GM12872 (cell line): ENCODE measurements at regions not wholly inside any gene's neighbourhood (a gene's known extent, or its start where the extent isn't known, plus 50 kb on each side); places are given as distances from the start of the nearest gene placed in this dataset.

Source experiments
- TF ChIP-seq, protein P1 (sequence below): IDR thresholded peaks from 3 replicates; pipeline ENCODE4 v1.5.1; 2011; ENCODE audit warnings: low read depth, mild to moderate bottlenecking, low read length, moderate library complexity; ENCODE audit not compliant: insufficient read depth

DNA sequence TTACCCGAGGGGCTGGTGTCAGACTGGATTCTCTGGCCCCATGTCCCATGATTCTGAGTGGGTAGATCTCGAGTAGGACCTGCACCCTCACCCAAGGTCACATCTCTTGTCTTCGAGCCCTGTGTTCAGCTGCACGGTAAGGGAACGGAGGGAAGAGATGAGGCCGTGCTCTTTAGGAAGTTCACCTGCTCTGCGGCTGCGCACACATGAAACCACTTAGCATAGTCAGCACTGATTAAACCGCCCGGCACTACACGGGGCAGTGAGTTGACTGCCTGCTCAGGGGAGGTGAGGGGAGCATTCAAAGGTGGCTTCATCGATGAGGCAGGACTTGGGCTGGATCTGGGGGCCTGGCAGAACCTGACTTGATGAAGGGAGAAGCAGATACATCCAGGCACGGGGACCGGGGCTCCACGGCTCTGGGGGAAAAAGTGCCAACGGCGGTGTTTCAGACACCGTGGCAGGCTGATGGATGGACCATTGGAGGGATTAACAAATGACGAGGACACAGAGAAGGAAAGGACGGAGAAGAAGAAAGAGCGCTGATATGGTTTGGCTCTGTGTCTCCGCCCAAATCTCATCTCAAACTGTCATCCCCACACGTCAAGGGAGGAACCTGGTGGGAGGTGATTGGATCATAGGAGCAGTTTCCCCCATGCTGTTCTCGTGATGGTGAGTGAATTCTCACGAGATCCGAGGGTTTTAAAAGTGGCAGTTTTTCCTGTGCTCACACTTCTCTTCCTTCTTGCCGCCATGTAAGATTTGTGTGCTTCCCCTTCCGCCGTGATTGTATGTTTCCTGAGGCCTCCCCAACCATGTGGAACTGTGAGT is 248.6 kb downstream of the CYP26B1 start:
- TF ChIP-seq, protein P1, sequence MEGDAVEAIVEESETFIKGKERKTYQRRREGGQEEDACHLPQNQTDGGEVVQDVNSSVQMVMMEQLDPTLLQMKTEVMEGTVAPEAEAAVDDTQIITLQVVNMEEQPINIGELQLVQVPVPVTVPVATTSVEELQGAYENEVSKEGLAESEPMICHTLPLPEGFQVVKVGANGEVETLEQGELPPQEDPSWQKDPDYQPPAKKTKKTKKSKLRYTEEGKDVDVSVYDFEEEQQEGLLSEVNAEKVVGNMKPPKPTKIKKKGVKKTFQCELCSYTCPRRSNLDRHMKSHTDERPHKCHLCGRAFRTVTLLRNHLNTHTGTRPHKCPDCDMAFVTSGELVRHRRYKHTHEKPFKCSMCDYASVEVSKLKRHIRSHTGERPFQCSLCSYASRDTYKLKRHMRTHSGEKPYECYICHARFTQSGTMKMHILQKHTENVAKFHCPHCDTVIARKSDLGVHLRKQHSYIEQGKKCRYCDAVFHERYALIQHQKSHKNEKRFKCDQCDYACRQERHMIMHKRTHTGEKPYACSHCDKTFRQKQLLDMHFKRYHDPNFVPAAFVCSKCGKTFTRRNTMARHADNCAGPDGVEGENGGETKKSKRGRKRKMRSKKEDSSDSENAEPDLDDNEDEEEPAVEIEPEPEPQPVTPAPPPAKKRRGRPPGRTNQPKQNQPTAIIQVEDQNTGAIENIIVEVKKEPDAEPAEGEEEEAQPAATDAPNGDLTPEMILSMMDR: no peak

DNA sequence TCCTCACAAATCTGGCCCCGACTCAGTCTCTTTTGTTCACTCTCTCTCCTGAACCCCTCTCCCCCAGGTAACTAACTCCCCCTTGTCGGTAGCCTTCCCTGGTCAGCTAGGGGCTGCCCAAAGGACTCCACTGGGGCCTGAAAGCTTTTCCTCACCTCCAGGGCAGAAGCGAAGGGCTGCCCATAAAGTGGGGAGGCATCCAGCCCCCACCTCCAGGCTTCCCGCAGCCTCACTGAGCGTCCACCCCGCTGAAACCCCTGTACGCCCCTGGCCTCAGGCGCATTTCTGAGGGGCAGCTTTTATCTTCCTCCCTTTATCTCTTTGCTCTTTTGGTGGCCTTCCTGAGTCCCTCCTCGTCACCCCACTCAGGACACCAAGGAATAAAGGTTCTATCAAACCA is 249.3 kb downstream of the CYP26B1 start:
- TF ChIP-seq, protein P1: no peak

DNA sequence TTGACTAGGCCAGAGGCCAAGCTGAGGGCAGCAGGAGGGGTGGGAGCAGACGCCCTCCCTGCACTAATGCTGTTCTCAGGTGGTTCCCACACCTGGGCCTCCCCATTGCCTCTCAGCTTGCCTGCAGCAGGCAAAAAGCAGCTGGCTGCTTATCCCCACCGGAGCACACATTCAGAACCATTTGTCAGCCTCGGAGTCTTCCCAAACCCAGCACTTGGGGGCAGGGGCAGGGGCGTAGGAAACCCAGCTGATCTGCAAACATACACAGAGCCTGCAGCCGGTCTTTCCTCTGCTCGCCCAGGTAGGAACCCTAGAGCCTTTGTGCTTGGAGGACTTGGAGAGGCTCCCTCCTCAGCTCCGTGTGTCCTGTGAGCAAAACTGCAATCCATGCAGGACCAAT is 249.8 kb downstream of the CYP26B1 start:
- TF ChIP-seq, protein P1: no peak

DNA sequence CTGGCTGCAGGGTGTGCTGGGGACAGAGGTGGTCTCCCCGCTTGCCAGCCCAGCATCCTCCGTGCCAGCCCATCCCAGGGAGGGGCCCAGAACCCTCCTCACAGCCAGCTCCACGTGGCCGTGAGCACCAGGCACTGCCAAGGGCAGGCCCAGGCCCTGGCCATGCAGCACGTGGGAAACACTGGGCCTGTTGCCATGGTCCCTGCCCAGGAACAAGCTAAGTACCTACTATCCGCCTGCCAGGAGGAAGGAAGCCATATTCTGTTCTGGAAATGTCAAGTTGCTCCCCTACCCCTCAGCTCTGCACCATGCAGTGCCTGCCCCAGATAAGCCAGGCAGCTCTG is 250.6 kb downstream of the CYP26B1 start:
- TF ChIP-seq, protein P1: no peak

DNA sequence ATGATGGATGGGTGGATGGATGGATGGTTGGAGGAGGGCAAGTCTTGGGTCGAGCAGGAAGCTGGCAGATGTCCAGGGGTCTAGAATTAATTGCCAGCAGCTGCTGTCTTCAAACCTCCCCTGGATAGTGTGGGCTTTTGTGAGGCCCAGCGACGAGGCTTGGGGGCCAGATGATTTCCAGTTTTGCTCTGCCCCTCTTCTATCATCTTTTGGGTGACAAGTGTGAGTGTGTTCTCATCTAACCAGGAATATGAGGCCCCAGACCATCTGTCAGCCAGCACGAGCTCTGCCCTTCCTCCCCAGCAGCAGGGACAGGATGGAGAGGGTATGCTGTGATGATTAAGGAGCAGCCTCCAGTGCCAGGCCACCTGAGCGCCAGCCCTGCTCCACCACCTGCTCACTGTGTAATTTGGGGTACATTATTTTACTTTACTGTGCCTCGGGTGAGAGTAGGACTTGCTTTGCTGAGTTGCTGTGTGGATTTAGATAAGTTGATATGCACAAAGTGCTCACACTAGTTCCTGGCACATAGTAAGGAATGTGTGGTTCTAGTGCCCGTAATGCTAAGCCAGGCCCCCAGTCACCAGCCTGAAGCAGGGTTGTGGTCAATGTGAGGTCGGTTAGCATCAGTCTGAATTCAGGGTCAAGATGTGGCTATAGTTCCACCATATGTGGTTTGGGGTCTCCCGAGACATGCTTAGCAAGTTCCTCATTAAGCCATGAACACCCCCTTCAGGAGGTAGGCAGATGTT is 251.1 kb downstream of the CYP26B1 start:
- TF ChIP-seq, protein P1: no peak

DNA sequence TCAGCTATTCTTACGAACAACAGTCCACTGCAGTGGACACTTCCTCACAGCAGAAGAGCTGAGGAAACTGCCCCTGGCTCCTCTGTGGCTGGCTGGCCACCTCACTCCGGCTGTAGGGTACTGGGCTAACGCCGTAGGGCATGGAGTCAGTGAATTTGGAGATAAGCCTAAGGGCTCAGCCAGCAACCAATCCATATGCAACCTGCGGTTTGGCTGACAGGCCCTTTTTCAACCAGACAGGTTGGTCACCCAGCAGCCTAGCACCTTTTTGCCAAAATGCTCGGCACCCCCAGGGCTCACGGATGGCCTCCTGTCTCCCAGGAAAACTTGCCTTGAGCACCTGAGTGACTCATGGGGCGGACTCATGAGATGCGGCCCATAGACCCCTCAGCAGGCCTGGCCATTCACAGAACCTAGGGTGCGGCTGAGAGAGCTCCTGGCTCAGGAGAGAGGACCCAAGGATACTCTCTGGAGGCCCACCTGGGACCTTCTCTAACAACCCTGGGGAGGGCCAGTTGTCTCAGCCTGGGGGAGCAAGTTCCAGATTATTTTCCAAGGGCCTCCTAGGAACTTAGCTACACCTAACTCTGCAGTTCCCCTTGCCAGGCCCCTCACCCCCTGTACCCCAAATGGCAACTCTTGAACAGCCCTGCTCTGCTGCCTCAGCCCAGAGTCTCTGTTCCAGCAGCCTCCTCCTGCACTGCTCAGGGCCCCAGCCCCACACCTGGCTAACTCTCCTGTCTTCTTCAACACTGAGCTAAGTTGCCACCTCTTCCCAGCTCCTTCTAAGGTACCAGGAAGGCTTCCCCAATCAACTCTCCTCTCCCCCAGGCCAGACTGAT is 252.1 kb downstream of the CYP26B1 start:
- TF ChIP-seq, protein P1: no peak

DNA sequence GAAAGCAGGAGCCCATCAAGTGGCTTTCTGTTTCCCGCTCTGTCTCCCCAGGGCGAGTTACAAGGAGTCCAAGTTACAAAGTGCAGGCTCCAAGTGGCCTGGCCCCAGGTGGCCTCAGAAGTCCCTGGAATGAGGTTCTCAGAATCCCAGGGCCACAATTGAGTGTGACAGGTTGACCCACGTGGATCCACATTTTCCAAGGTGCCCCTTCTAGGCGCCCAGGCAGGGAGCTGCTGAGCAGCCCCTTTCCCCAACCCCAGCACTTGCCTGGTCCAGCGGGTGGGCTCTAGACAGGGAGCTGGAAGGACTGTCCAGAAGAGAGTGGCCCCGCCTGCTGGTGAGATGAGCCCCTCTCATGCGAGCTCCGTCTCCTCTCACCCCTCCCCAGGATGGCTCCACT is 253.4 kb downstream of the CYP26B1 start:
- TF ChIP-seq, protein P1: no peak
